Activated CD4-positive, alpha-beta memory T cell treated with anti-CD3 and anti-CD28 coated beads, Interleukin-2, amount 10 ng/mL, durations not matched to agents 7 days and 5 days (primary cell): ENCODE measurements at regions not wholly inside any gene's neighbourhood (a gene's known extent, or its start where the extent isn't known, plus 50 kb on each side); places are given as distances from the start of the nearest gene placed in this dataset.

Source experiments
- CTCF ChIA-PET: fragments of 350-600 bp; sonication (Branson Sonifier 250); formaldehyde crosslinking; loops from one replicate; lab custom pipeline; 2021; ENCODE audit warnings: antibody characterized with exemption, inconsistent platforms; lab: Charles Lee
- POLR2A ChIA-PET: fragments of 350-600 bp; sonication (Branson Sonifier 250); formaldehyde crosslinking; loops from one replicate; lab custom pipeline; 2021; ENCODE audit warnings: antibody characterized with exemption; lab: Charles Lee
- DNase-seq: peaks from one replicate; pipeline ENCODE4 v3.0.0-alpha.2; 2020
- H3K27ac Mint-ChIP-seq: one replicate; pipeline ENCODE4 v1.8.0; 2021; ENCODE audit warnings: mild to moderate bottlenecking, mixed read lengths
- H3K27me3 Mint-ChIP-seq: one replicate; pipeline ENCODE4 v1.8.0; 2021; ENCODE audit warnings: mixed read lengths
- H3K36me3 Mint-ChIP-seq: one replicate; pipeline ENCODE4 v1.8.0; 2021; ENCODE audit warnings: low read depth, mixed read lengths
- H3K4me1 Mint-ChIP-seq: one replicate; pipeline ENCODE4 v1.8.0; 2021; ENCODE audit warnings: mixed read lengths
- H3K4me3 Mint-ChIP-seq: one replicate; pipeline ENCODE4 v1.8.0; 2021; ENCODE audit warnings: mild to moderate bottlenecking, mixed read lengths
- H3K9me3 Mint-ChIP-seq: one replicate; pipeline ENCODE4 v1.8.0; 2021; ENCODE audit warnings: mixed read lengths

GRCh38 chr4:24637173-24637572, 52.8 kb upstream of the DHX15 start:
- Mint-ChIP-seq H3K27me3 (peaks cover 12% of the 10 kb centered on the region), H3K36me3 (no peaks in the 10 kb centered on the region), H3K9me3 (no peaks in the 10 kb centered on the region), H3K27ac (no peak overlapping the region), H3K4me3 (no peak overlapping the region), H3K4me1 (no peaks in the 10 kb centered on the region)
- CTCF ChIA-PET, result no interaction called here
- no peak for DNase-seq
- POLR2A ChIA-PET, result no interaction called here

GRCh38 chr4:24638396-24638875, 54.1 kb upstream of the DHX15 start:
- ChIA-PET POLR2A (no interaction called here), CTCF (interaction anchor here (0.7 kb wide), 1 partner anchor 131 kb away, joined by 3 read pairs; no protein-coding TSS in a partner anchor)
- no peak overlapping the region for H3K27ac Mint-ChIP-seq
- H3K4me3 Mint-ChIP-seq, result no peak overlapping the region
- H3K4me1 Mint-ChIP-seq, result no peaks in the 10 kb centered on the region
- no peak for DNase-seq
- no peaks in the 10 kb centered on the region for H3K9me3 Mint-ChIP-seq
- H3K36me3 Mint-ChIP-seq, result no peaks in the 10 kb centered on the region
- H3K27me3 Mint-ChIP-seq, result peaks cover 15% of the 10 kb centered on the region

- CTCF ChIA-PET, result no interaction called here
- H3K27me3 Mint-ChIP-seq, result peaks cover 15% of the 10 kb centered on the region
- no peaks in the 10 kb centered on the region for H3K9me3 Mint-ChIP-seq
- H3K4me1 Mint-ChIP-seq, result no peaks in the 10 kb centered on the region
- H3K36me3 Mint-ChIP-seq, result no peaks in the 10 kb centered on the region
- no peak for DNase-seq
- POLR2A ChIA-PET, result no interaction called here
- H3K27ac Mint-ChIP-seq, result no peak overlapping the region
- no peak overlapping the region for H3K4me3 Mint-ChIP-seq
Observed at GRCh38 chr4:24639714-24640113, 55.4 kb upstream of the DHX15 start.

- Mint-ChIP-seq H3K27me3 (peaks cover 17% of the 10 kb centered on the region), H3K4me3 (no peak overlapping the region), H3K36me3 (no peaks in the 10 kb centered on the region), H3K27ac (no peak overlapping the region), H3K4me1 (no peaks in the 10 kb centered on the region), H3K9me3 (no peaks in the 10 kb centered on the region)
- POLR2A ChIA-PET, result no interaction called here
- CTCF ChIA-PET, result no interaction called here
- DNase-seq, result no peak
Observed at GRCh38 chr4:24640366-24640765, 56.0 kb upstream of the DHX15 start.

GRCh38 chr4:24642981-24643547, 58.7 kb upstream of the DHX15 start:
- H3K27ac Mint-ChIP-seq, result no peak overlapping the region
- ChIA-PET CTCF (no interaction called here), POLR2A (no interaction called here)
- no peaks in the 10 kb centered on the region for H3K36me3 Mint-ChIP-seq
- no peak for DNase-seq
- H3K9me3 Mint-ChIP-seq, result no peaks in the 10 kb centered on the region
- no peaks in the 10 kb centered on the region for H3K4me1 Mint-ChIP-seq
- H3K4me3 Mint-ChIP-seq, result no peak overlapping the region
- peaks cover 13% of the 10 kb centered on the region for H3K27me3 Mint-ChIP-seq

GRCh38 chr4:24643774-24644520, 59.6 kb upstream of the DHX15 start:
- Mint-ChIP-seq H3K36me3 (no peaks in the 10 kb centered on the region), H3K9me3 (no peaks in the 10 kb centered on the region), H3K4me1 (no peaks in the 10 kb centered on the region), H3K27ac (no peak overlapping the region), H3K27me3 (peaks cover 9% of the 10 kb centered on the region), H3K4me3 (no peak overlapping the region)
- CTCF ChIA-PET, result no interaction called here
- POLR2A ChIA-PET, result no interaction called here
- no peak for DNase-seq

GRCh38 chr4:24644983-24645764, 60.8 kb upstream of the DHX15 start:
- CTCF ChIA-PET, result no interaction called here
- H3K4me1 Mint-ChIP-seq, result no peaks in the 10 kb centered on the region

GRCh38 chr4:24645765-24646550, 61.6 kb upstream of the DHX15 start:
- no peaks in the 10 kb centered on the region for H3K4me1 Mint-ChIP-seq
- POLR2A ChIA-PET, result no interaction called here
- no peaks in the 10 kb centered on the region for H3K36me3 Mint-ChIP-seq
- no peaks in the 10 kb centered on the region for H3K9me3 Mint-ChIP-seq
- CTCF ChIA-PET, result no interaction called here
- peaks cover 15% of the 10 kb centered on the region for H3K27me3 Mint-ChIP-seq
- no peak for DNase-seq
- H3K27ac Mint-ChIP-seq, result no peak overlapping the region
- H3K4me3 Mint-ChIP-seq, result no peak overlapping the region

More at GRCh38 chr4:24644983-24645764, 60.8 kb upstream of the DHX15 start:
- no peaks in the 10 kb centered on the region for H3K36me3 Mint-ChIP-seq
- no peak for DNase-seq
- POLR2A ChIA-PET, result no interaction called here
- no peak overlapping the region for H3K27ac Mint-ChIP-seq
- peaks cover 12% of the 10 kb centered on the region for H3K27me3 Mint-ChIP-seq
- H3K9me3 Mint-ChIP-seq, result no peaks in the 10 kb centered on the region
- no peak overlapping the region for H3K4me3 Mint-ChIP-seq

GRCh38 chr4:24646798-24647460, 62.6 kb upstream of the DHX15 start:
- no peak for DNase-seq
- POLR2A ChIA-PET, result no interaction called here
- Mint-ChIP-seq H3K27me3 (peaks cover 15% of the 10 kb centered on the region), H3K4me1 (no peaks in the 10 kb centered on the region), H3K4me3 (no peak overlapping the region), H3K27ac (no peak overlapping the region), H3K9me3 (no peaks in the 10 kb centered on the region), H3K36me3 (no peaks in the 10 kb centered on the region)
- CTCF ChIA-PET, result no interaction called here

GRCh38 chr4:24650849-24651640, 66.7 kb upstream of the DHX15 start:
- POLR2A ChIA-PET, result no interaction called here
- Mint-ChIP-seq H3K27ac (no peak overlapping the region), H3K9me3 (no peaks in the 10 kb centered on the region), H3K4me3 (no peak overlapping the region), H3K4me1 (no peaks in the 10 kb centered on the region), H3K27me3 (peaks cover 9% of the 10 kb centered on the region), H3K36me3 (no peaks in the 10 kb centered on the region)
- DNase-seq, result no peak
- CTCF ChIA-PET, result interaction anchor here (0.8 kb wide), 1 partner anchor 36 kb away, joined by 3 read pairs; no protein-coding TSS in a partner anchor

GRCh38 chr4:24655326-24655725, 71.0 kb upstream of the DHX15 start:
- Mint-ChIP-seq H3K36me3 (no peaks in the 10 kb centered on the region), H3K27ac (no peak overlapping the region), H3K4me3 (no peak overlapping the region), H3K9me3 (no peaks in the 10 kb centered on the region), H3K27me3 (peaks cover 18% of the 10 kb centered on the region), H3K4me1 (peaks cover 8% of the 10 kb centered on the region)
- ChIA-PET CTCF (no interaction called here), POLR2A (no interaction called here)
- no peak for DNase-seq

- peaks cover 8% of the 10 kb centered on the region for H3K4me1 Mint-ChIP-seq
- peaks cover 18% of the 10 kb centered on the region for H3K27me3 Mint-ChIP-seq
- H3K36me3 Mint-ChIP-seq, result no peaks in the 10 kb centered on the region
- ChIA-PET CTCF (no interaction called here), POLR2A (no interaction called here)
- H3K4me3 Mint-ChIP-seq, result no peak overlapping the region
- no peaks in the 10 kb centered on the region for H3K9me3 Mint-ChIP-seq
- DNase-seq, result no peak
- H3K27ac Mint-ChIP-seq, result no peak overlapping the region
Observed at GRCh38 chr4:24655971-24656370, 71.6 kb upstream of the DHX15 start.
